HG03520 (cell line): ENCODE measurements at regions not wholly inside any gene's neighbourhood (a gene's known extent, or its start where the extent isn't known, plus 50 kb on each side); places are given as distances from the start of the nearest gene placed in this dataset.
A peak's percentile ranks its signal among the peaks of the same experiment; 100 is the strongest.

Source experiments
- ATAC-seq: cut with Tn5 transposase; IDR thresholded peaks from one replicate; pipeline ENCODE4 v1.9.1; 2021; ENCODE audit warnings: mild to moderate bottlenecking, moderate library complexity; ENCODE audit not compliant: unreplicated experiment

- ATAC-seq, result no peak
These were observed 56.0 kb upstream of the FAM174A start for GRCh38 chr5:100479079-100479688.

- ATAC-seq, result no peak
These were observed 63.1 kb upstream of the FAM174A start for GRCh38 chr5:100472091-100472490.

GRCh38 chr5:100469767-100470166 is 65.4 kb upstream of the FAM174A start:
- ATAC-seq, result peak; percentile 76

GRCh38 chr5:100464418-100464817 is 70.8 kb upstream of the FAM174A start:
- no peak for ATAC-seq

GRCh38 chr5:100456615-100457014 is 78.6 kb upstream of the FAM174A start:
- ATAC-seq, result no peak

GRCh38 chr5:100452126-100452525 is 83.0 kb upstream of the FAM174A start:
- no peak for ATAC-seq

- ATAC-seq, result no peak
These were observed 87.1 kb upstream of the FAM174A start for GRCh38 chr5:100448111-100448528.

GRCh38 chr5:100446879-100447430 is 88.2 kb upstream of the FAM174A start:
- ATAC-seq, result no peak

- ATAC-seq, result no peak
These were observed 90.2 kb upstream of the FAM174A start for GRCh38 chr5:100444961-100445360.

GRCh38 chr5:100434815-100435214 is 100.4 kb upstream of the FAM174A start:
- ATAC-seq, result no peak

GRCh38 chr5:100432741-100433140 is 102.4 kb upstream of the FAM174A start:
- ATAC-seq, result no peak

- peak; percentile 69 for ATAC-seq
These were observed 104.6 kb upstream of the FAM174A start for GRCh38 chr5:100430268-100431195.

GRCh38 chr5:100424787-100425186 is 110.4 kb upstream of the FAM174A start:
- no peak for ATAC-seq

GRCh38 chr5:100424017-100424416 is 111.2 kb upstream of the FAM174A start:
- no peak for ATAC-seq

GRCh38 chr5:100423330-100423729 is 111.8 kb upstream of the FAM174A start:
- no peak for ATAC-seq

- ATAC-seq, result no peak
These were observed 113.8 kb upstream of the FAM174A start for GRCh38 chr5:100421360-100421759.

- no peak for ATAC-seq
These were observed 116.9 kb upstream of the FAM174A start for GRCh38 chr5:100418231-100418630.

GRCh38 chr5:100409660-100410151 is 125.5 kb upstream of the FAM174A start:
- ATAC-seq, result no peak

GRCh38 chr5:100407053-100407452 is 128.1 kb upstream of the FAM174A start:
- ATAC-seq, result no peak

GRCh38 chr5:100406640-100407039 is 128.5 kb upstream of the FAM174A start:
- no peak for ATAC-seq

- ATAC-seq, result no peak
These were observed 133.1 kb upstream of the FAM174A start for GRCh38 chr5:100402071-100402470.

GRCh38 chr5:100401149-100401548 is 134.0 kb upstream of the FAM174A start:
- ATAC-seq, result no peak
